HepG2 (cell line): ENCODE measurements at regions not wholly inside any gene's neighbourhood (a gene's known extent, or its start where the extent isn't known, plus 50 kb on each side); places are given as distances from the start of the nearest gene placed in this dataset.
"Not testable (repeated sequence)": the region's sequence is repeated elsewhere in the genome, so short reads cannot be mapped to it uniquely, and the experiment has no call there.

Source experiments
- HDAC1 ChIP-seq: sonication (generic); formaldehyde crosslinking; IDR thresholded peaks from 2 replicates; pipeline ENCODE4 v1.5.1; 2020; ENCODE audit warnings: mild to moderate bottlenecking, missing genetic modification reagents
- HDAC2 ChIP-seq: sonication (generic); formaldehyde crosslinking; IDR thresholded peaks from 2 replicates; pipeline ENCODE4 v1.4.0; 2020; ENCODE audit warnings: missing genetic modification reagents
- HNF1A ChIP-seq, 2 experiments: sonication (generic) in 1 of 2; formaldehyde crosslinking in 1 of 2; IDR thresholded peaks; 2 replicates each; pipeline versions ENCODE4 v1.4.0 to v1.6.1; 2016 to 2020; ENCODE audit warnings: borderline replicate concordance in 1 of 2, low read depth in 1 of 2, mild to moderate bottlenecking in 1 of 2, missing genetic modification reagents in 1 of 2
- JUN ChIP-seq: sonication (generic); formaldehyde crosslinking; IDR thresholded peaks from 2 replicates; pipeline ENCODE4 v1.4.0; 2020; ENCODE audit warnings: mild to moderate bottlenecking, missing genetic modification reagents
- MIXL1 ChIP-seq: IDR thresholded peaks from 2 replicates; pipeline ENCODE4 v1.6.1; 2016
- MTA1 ChIP-seq: sonication (generic); formaldehyde crosslinking; IDR thresholded peaks from 2 replicates; pipeline ENCODE4 v1.4.0; 2020; ENCODE audit warnings: missing genetic modification reagents, mild to moderate bottlenecking, borderline replicate concordance
- PHF21A ChIP-seq: sonication (generic); formaldehyde crosslinking; IDR thresholded peaks from 2 replicates; pipeline ENCODE4 v1.5.0; 2020; ENCODE audit warnings: mild to moderate bottlenecking, missing genetic modification reagents
- PHF8 ChIP-seq: sonication (generic); formaldehyde crosslinking; IDR thresholded peaks from 2 replicates; pipeline ENCODE4 v1.5.0; 2020; ENCODE audit warnings: missing genetic modification reagents
- RAD21 ChIP-seq: fragments of 450-650 bp; formaldehyde crosslinking; IDR thresholded peaks from 2 replicates; pipeline ENCODE4 v1.5.0; 2020; ENCODE audit warnings: mild to moderate bottlenecking
- RXRA ChIP-seq: sonication (generic); formaldehyde crosslinking; IDR thresholded peaks from 2 replicates; pipeline ENCODE4 v1.5.1; 2020; ENCODE audit warnings: missing genetic modification reagents
- SOX6 ChIP-seq, 2 experiments: fragments of 450-650 bp in 1 of 2; sonication (generic) in 1 of 2; formaldehyde crosslinking in 1 of 2; IDR thresholded peaks; 2 replicates each; pipeline versions ENCODE4 v1.4.0 to v1.6.1; 2017 to 2020; ENCODE audit warnings: antibody characterized with exemption in 1 of 2, mild to moderate bottlenecking in 1 of 2, missing genetic modification reagents in 1 of 2
- TFDP2 ChIP-seq: sonication (generic); formaldehyde crosslinking; IDR thresholded peaks from 2 replicates; pipeline ENCODE4 v1.4.0; 2020; ENCODE audit warnings: missing genetic modification reagents
- YEATS2 ChIP-seq: sonication (generic); formaldehyde crosslinking; IDR thresholded peaks from 2 replicates; pipeline ENCODE4 v1.4.0; 2020; ENCODE audit warnings: missing genetic modification reagents, borderline replicate concordance
- ZFY ChIP-seq: sonication (generic); formaldehyde crosslinking; IDR thresholded peaks from 2 replicates; pipeline ENCODE4 v1.4.0; 2020; ENCODE audit warnings: missing genetic modification reagents
- ZMAT3 ChIP-seq: sonication (generic); formaldehyde crosslinking; conservative IDR thresholded peaks from 2 replicates; pipeline ENCODE4 v1.7.0; 2021; ENCODE audit warnings: missing genetic modification reagents
- ZNF124 ChIP-seq: sonication (generic); formaldehyde crosslinking; IDR thresholded peaks from 2 replicates; pipeline ENCODE4 v1.4.0; 2020; ENCODE audit warnings: missing genetic modification reagents
- ZNF160 ChIP-seq: sonication (generic); formaldehyde crosslinking; IDR thresholded peaks from 2 replicates; pipeline ENCODE4 v1.8.0; 2022; ENCODE audit warnings: mild to moderate bottlenecking, inconsistent platforms, missing genetic modification reagents
- ZNF274 ChIP-seq: sonication (generic); formaldehyde crosslinking; IDR thresholded peaks from 2 replicates; pipeline ENCODE4 v1.5.1; 2020; ENCODE audit warnings: mild to moderate bottlenecking, missing genetic modification reagents
- ZNF292 ChIP-seq: sonication (generic); formaldehyde crosslinking; IDR thresholded peaks from 2 replicates; pipeline ENCODE4 v1.8.1; 2022; ENCODE audit warnings: mild to moderate bottlenecking, low read depth, missing genetic modification reagents, borderline replicate concordance
- ZNF335 ChIP-seq: sonication (generic); formaldehyde crosslinking; IDR thresholded peaks from 2 replicates; pipeline ENCODE4 v1.4.0; 2020; ENCODE audit warnings: missing genetic modification reagents
- ZNF430 ChIP-seq: sonication (generic); formaldehyde crosslinking; IDR thresholded peaks from 2 replicates; pipeline ENCODE4 v1.9.0; 2021; ENCODE audit warnings: mild to moderate bottlenecking, missing genetic modification reagents
- ZNF549 ChIP-seq: sonication (generic); formaldehyde crosslinking; IDR thresholded peaks from 2 replicates; pipeline ENCODE4 v1.5.0; 2020; ENCODE audit warnings: missing genetic modification reagents
- ZNF614 ChIP-seq: IDR thresholded peaks from 2 replicates; pipeline ENCODE4 v1.6.1; 2018; ENCODE audit warnings: missing biosample characterization, missing genetic modification reagents, inconsistent platforms, borderline replicate concordance

GRCh38 chr5:110005907-110006562, 316.3 kb downstream of the MAN2A1 start (continued):
- peak; percentile 80 for TF ChIP-seq MTA1
- peak; percentile 25; the same call in 1 of the 2 replicates for TF ChIP-seq MIXL1 (CRISPR knock-in tag)
- TF ChIP-seq ZNF430 (CRISPR knock-in tag) = 0 out of 2 replicates have a peak, but pooled peaks have one; percentile 58
- TF ChIP-seq ZNF160 (CRISPR knock-in tag) = peak; percentile 68; the same call in 1 of the 2 replicates
- peak; percentile 31; the same call in 1 of the 2 replicates for TF ChIP-seq YEATS2
- peak; percentile 90 for TF ChIP-seq PHF21A
- peak; percentile 61; the same call in 1 of the 2 replicates for TF ChIP-seq HDAC2 (CRISPR knock-in tag)
- 0 out of 2 replicates have a peak, but pooled peaks have one; percentile 18 for TF ChIP-seq ZNF549 (CRISPR knock-in tag)
- TF ChIP-seq ZNF614 (CRISPR knock-in tag) = 0 out of 2 replicates have a peak, but pooled peaks have one; percentile 30
- peak; percentile 48; the same call in 1 of the 2 replicates for TF ChIP-seq HDAC1 (CRISPR knock-in tag)
- peak; percentile 62 for TF ChIP-seq ZFY (CRISPR knock-in tag)
- TF ChIP-seq ZNF274 (CRISPR knock-in tag) = 0 out of 2 replicates have a peak, but pooled peaks have one; percentile 29
- TF ChIP-seq JUN (CRISPR knock-in tag) = 0 out of 2 replicates have a peak, but pooled peaks have one; percentile 40
- 0 out of 2 replicates have a peak, but pooled peaks have one; percentile 20 for TF ChIP-seq ZMAT3 (CRISPR knock-in tag)
- TF ChIP-seq SOX6 (IDR thresholded peaks at IDR 0.05); HNF1A (IDR thresholded peaks at IDR 0.05; ENCODE audit: low read depth): not testable (repeated sequence)
- TF ChIP-seq SOX6 (CRISPR knock-in tag; IDR thresholded peaks at IDR 0.05) = peak; percentile 86
- 0 out of 2 replicates have a peak, but pooled peaks have one; percentile 33 for TF ChIP-seq ZNF335
- peak; percentile 69 for TF ChIP-seq ZNF124 (CRISPR knock-in tag)
- TF ChIP-seq HNF1A (CRISPR knock-in tag; IDR thresholded peaks at IDR 0.05; ENCODE audit: borderline replicate concordance) = peak; percentile 68; the same call in 1 of the 2 replicates
- peak; percentile 56; the same call in 1 of the 2 replicates for TF ChIP-seq RXRA (CRISPR knock-in tag)
- 0 out of 2 replicates have a peak, but pooled peaks have one; percentile 17 for TF ChIP-seq TFDP2 (CRISPR knock-in tag)
- TF ChIP-seq PHF8 (CRISPR knock-in tag) = peak; percentile 60
- TF ChIP-seq RAD21 (CRISPR knock-in tag) = peak; percentile 88
- peak; percentile 79; the same call in 1 of the 2 replicates for TF ChIP-seq ZNF292 (CRISPR knock-in tag)
